K562 (cell line): ENCODE measurements at regions not wholly inside any gene's neighbourhood (a gene's known extent, or its start where the extent isn't known, plus 50 kb on each side); places are given as distances from the start of the nearest gene placed in this dataset.

Experiments used
- BHLHE40 ChIP-seq: IDR thresholded peaks from 2 replicates; pipeline ENCODE4 v1.6.1; 2011; ENCODE audit warnings: low read length, improper control_type of control experiment
- EZH2 ChIP-seq: IDR thresholded peaks from 2 replicates; pipeline ENCODE4 v1.6.1; 2012; ENCODE audit warnings: low read depth, mild to moderate bottlenecking, inconsistent platforms, low read length, borderline replicate concordance
- MLLT1 ChIP-seq, 2 experiments: fragments of 450-650 bp; IDR thresholded peaks; 2 replicates each; pipeline ENCODE4 v1.6.1; 2016
- PATZ1 ChIP-seq: fragments of 250-450 bp; sonication (Bioruptor Pico); IDR thresholded peaks from 2 replicates; pipeline ENCODE4 v1.5.0; 2020; ENCODE audit warnings: mild to moderate bottlenecking, borderline replicate concordance
- SPI1 ChIP-seq: IDR thresholded peaks from 2 replicates; pipeline ENCODE4 v1.6.1; 2011; ENCODE audit warnings: low read depth, low read length, control low read depth, borderline replicate concordance

GRCh38 chr2:172242471-172242870 is 139.8 kb upstream of the DLX2 start:
- TF ChIP-seq MLLT1 (IDR thresholded peaks at IDR 0.05) = no peak
- TF ChIP-seq PATZ1 (CRISPR knock-in tag) = no peak
- no peak for TF ChIP-seq EZH2
- no peak for TF ChIP-seq SPI1
- TF ChIP-seq BHLHE40 = no peak
